DOHH2 (cell line): ENCODE measurements at regions not wholly inside any gene's neighbourhood (a gene's known extent, or its start where the extent isn't known, plus 50 kb on each side); places are given as distances from the start of the nearest gene placed in this dataset.

Experiments
- H3F3A ChIP-seq: fragments of 200-600 bp; sonication (generic), shearing (Covaris generic); 2 replicates; pipeline ENCODE4 v1.6.0; 2016; ENCODE audit warnings: antibody characterized with exemption, mild to moderate bottlenecking; ENCODE audit not compliant: control insufficient read depth, insufficient read depth
- H3K27ac ChIP-seq: fragments of 200-600 bp; sonication (generic); 2 replicates; pipeline ENCODE4 v1.5.1; 2014; ENCODE audit warnings: low read depth, mild to moderate bottlenecking, low read length, moderate library complexity
- H3K27me3 ChIP-seq: fragments of 200-600 bp; sonication (generic); 2 replicates; pipeline ENCODE4 v1.6.1; 2014; ENCODE audit warnings: mild to moderate bottlenecking, low read length, mixed read lengths; ENCODE audit not compliant: control insufficient read depth
- H3K36me3 ChIP-seq: fragments of 200-600 bp; sonication (generic); 2 replicates; pipeline ENCODE4 v1.6.1; 2014; ENCODE audit warnings: mild to moderate bottlenecking, low read length, moderate library complexity, mixed read lengths; ENCODE audit not compliant: control insufficient read depth
- H3K4me1 ChIP-seq: fragments of 200-600 bp; sonication (generic); 2 replicates; pipeline ENCODE4 v1.6.1; 2014; ENCODE audit warnings: mild to moderate bottlenecking, low read length, mixed read lengths; ENCODE audit not compliant: control insufficient read depth
- H3K4me2 ChIP-seq: fragments of 200-600 bp; sonication (generic); 2 replicates; pipeline ENCODE4 v1.6.0; 2014; ENCODE audit warnings: mild to moderate bottlenecking, low read length, moderate library complexity
- H3K4me3 ChIP-seq: fragments of 200-600 bp; sonication (generic); 2 replicates; pipeline ENCODE4 v1.5.1; 2014; ENCODE audit warnings: mild to moderate bottlenecking, low read length, mixed read lengths
- H3K79me2 ChIP-seq: fragments of 200-600 bp; sonication (generic); 2 replicates; pipeline ENCODE4 v1.6.1; 2014; ENCODE audit warnings: mild to moderate bottlenecking, low read length, mixed read lengths; ENCODE audit not compliant: control insufficient read depth
- H3K9me2 ChIP-seq: fragments of 200-600 bp; sonication (generic); replicated peaks from 2 replicates; pipeline ENCODE4 v1.6.1; 2014; ENCODE audit warnings: mild to moderate bottlenecking, low read length, mixed read lengths; ENCODE audit not compliant: control insufficient read depth
- H3K9me3 ChIP-seq: fragments of 200-600 bp; sonication (generic); 2 replicates; pipeline ENCODE4 v1.6.1; 2014; ENCODE audit warnings: antibody characterized with exemption, low read length, mixed read lengths; ENCODE audit not compliant: control insufficient read depth, insufficient read depth
- H4K20me1 ChIP-seq: fragments of 200-600 bp; sonication (generic); 2 replicates; pipeline ENCODE4 v1.6.0; 2014; ENCODE audit warnings: low read depth, mild to moderate bottlenecking, antibody characterized with exemption, low read length, moderate library complexity; ENCODE audit not compliant: control insufficient read depth, insufficient read depth
- CTCF ChIP-seq: fragments of 200-600 bp; sonication (generic); IDR thresholded peaks from one replicate; pipeline ENCODE4 v1.5.1; 2014; ENCODE audit warnings: antibody characterized with exemption, mild to moderate bottlenecking, low read depth, low read length; ENCODE audit not compliant: poor library complexity, severe bottlenecking
- EZH2phosphoT487 ChIP-seq: fragments of 200-600 bp; sonication (generic); IDR thresholded peaks from 2 replicates; pipeline ENCODE4 v1.6.1; 2017; ENCODE audit warnings: borderline replicate concordance, mild to moderate bottlenecking, antibody characterized with exemption, low read length, moderate library complexity, mixed read lengths

GRCh38 chr3:176933704-176934103 lies 263.6 kb downstream of the TBL1XR1 start:
- Histone ChIP-seq H3K9me3 (no peaks in the 10 kb centered on the region), H3K36me3 (no peaks in the 10 kb centered on the region), H3K27me3 (no peaks in the 10 kb centered on the region), H3K9me2 (no peaks in the 10 kb centered on the region), H3K4me2 (no peak overlapping the region), H3K4me3 (no peak overlapping the region), H4K20me1 (no peaks in the 10 kb centered on the region), H3K27ac (no peak overlapping the region), H3K4me1 (no peaks in the 10 kb centered on the region), H3F3A (no peaks in the 10 kb centered on the region), H3K79me2 (no peaks in the 10 kb centered on the region)
- TF ChIP-seq EZH2phosphoT487 = no peak
- TF ChIP-seq CTCF = no peak

DNA sequence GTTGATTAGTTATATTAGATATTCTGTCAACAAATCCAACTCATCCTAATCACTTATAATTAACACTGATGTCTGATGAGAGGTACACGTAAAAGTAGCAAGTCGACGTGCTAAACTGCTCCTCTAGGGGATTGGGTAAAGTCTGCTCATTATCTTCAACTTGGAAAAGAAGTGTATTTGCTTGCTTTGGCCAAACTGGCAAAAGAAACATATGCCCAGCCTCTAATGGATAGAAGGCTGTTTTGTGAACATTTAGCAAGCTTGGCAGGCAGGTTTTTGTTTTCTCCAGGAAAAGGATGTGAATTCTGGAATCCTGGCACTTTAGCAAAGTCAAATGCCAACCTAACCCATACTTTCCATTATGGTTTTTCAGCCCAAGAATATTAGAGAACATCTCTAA lies 264.8 kb downstream of the TBL1XR1 start:
- H3K36me3 ChIP-seq = no peaks in the 10 kb centered on the region
- H4K20me1 ChIP-seq = no peaks in the 10 kb centered on the region
- no peaks in the 10 kb centered on the region for H3K27me3 ChIP-seq
- no peaks in the 10 kb centered on the region for H3K79me2 ChIP-seq
- no peaks in the 10 kb centered on the region for H3K9me3 ChIP-seq
- no peak overlapping the region for H3K4me3 ChIP-seq
- H3K4me1 ChIP-seq = no peaks in the 10 kb centered on the region
- TF ChIP-seq CTCF = no peak
- no peak for TF ChIP-seq EZH2phosphoT487
- H3K4me2 ChIP-seq = no peak overlapping the region
- no peak overlapping the region for H3K27ac ChIP-seq
- no peaks in the 10 kb centered on the region for H3F3A ChIP-seq
- H3K9me2 ChIP-seq = no peaks in the 10 kb centered on the region

DNA sequence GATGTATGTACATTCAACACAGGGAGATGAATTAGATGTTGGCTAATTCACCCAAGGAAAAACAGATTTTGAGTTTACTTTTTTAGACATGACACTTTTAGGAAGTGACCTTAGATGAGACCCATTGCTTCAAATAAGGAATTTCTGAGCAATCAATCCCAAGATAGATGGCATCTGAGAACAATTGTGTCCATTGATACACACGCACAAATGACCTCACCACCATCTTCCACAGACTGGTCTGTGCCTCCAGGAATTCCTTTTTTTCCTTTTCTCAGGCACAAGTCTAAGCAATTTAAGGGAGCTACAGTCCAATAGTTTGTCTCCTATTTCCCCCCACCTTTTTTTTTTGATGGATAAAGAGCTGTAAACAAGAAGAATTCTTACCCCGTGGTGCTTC lies 265.3 kb downstream of the TBL1XR1 start:
- Histone ChIP-seq H3K27ac (no peak overlapping the region), H3F3A (no peaks in the 10 kb centered on the region), H3K36me3 (no peaks in the 10 kb centered on the region), H3K79me2 (no peaks in the 10 kb centered on the region), H3K27me3 (no peaks in the 10 kb centered on the region), H3K4me3 (no peak overlapping the region), H4K20me1 (no peaks in the 10 kb centered on the region), H3K9me2 (no peaks in the 10 kb centered on the region), H3K4me1 (no peaks in the 10 kb centered on the region), H3K9me3 (no peaks in the 10 kb centered on the region), H3K4me2 (no peak overlapping the region)
- no peak for TF ChIP-seq CTCF
- no peak for TF ChIP-seq EZH2phosphoT487

DNA sequence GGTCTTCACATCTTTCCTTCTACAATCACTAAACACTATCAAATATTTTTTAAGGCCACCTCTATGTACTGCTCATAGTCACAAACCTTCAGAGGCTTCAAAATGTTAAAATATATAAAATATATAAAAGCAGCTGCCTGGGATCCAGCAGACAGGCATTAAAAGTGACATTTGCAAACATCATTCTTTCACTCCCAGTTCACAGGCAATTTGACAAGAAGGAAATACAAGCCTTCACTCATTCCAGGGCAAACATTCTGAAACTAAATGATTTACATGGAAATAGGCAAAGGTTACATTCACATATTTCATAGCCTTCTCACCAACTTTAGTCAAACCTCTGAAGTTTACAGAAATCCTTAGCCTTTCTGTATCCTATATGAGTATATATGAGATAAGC lies 266.3 kb downstream of the TBL1XR1 start:
- TF ChIP-seq EZH2phosphoT487 (no peak), CTCF (no peak)
- no peaks in the 10 kb centered on the region for H3K27me3 ChIP-seq
- H3K4me1 ChIP-seq = no peaks in the 10 kb centered on the region
- no peak overlapping the region for H3K4me2 ChIP-seq
- H3K4me3 ChIP-seq = no peak overlapping the region
- no peaks in the 10 kb centered on the region for H3K9me3 ChIP-seq
- H3K27ac ChIP-seq = no peak overlapping the region
- no peaks in the 10 kb centered on the region for H3K79me2 ChIP-seq
- no peaks in the 10 kb centered on the region for H4K20me1 ChIP-seq
- H3K9me2 ChIP-seq = no peaks in the 10 kb centered on the region
- H3K36me3 ChIP-seq = no peaks in the 10 kb centered on the region
- H3F3A ChIP-seq = no peaks in the 10 kb centered on the region
